ENCODE measurements at regions not wholly inside any gene's neighbourhood (a gene's known extent, or its start where the extent isn't known, plus 50 kb on each side); places are given as distances from the start of the nearest gene placed in this dataset.

GRCh38 chr15:87527875-87528274, 728.7 kb downstream of the NTRK3 start:
- Histone ChIP-seq H3K4me3 (ENCODE audit: low read length) (no peak overlapping the region), H3K36me3 (ENCODE audit: control insufficient read depth, insufficient read depth, low read length, severe bottlenecking) (no peaks in the 10 kb centered on the region), H3K27me3 (replicated peaks; ENCODE audit: control insufficient read depth, insufficient read depth, low read length) (no peaks in the 10 kb centered on the region), H3K9ac (ENCODE audit: low read length) (no peak overlapping the region), H3K9me3 (ENCODE audit: control insufficient read depth, low read length) (no peaks in the 10 kb centered on the region), H3K4me1 (ENCODE audit: control insufficient read depth, insufficient read depth, low read length) (peaks cover 6% of the 10 kb centered on the region)
- DNase-seq (ENCODE audit: low read depth) = no peak

DNA sequence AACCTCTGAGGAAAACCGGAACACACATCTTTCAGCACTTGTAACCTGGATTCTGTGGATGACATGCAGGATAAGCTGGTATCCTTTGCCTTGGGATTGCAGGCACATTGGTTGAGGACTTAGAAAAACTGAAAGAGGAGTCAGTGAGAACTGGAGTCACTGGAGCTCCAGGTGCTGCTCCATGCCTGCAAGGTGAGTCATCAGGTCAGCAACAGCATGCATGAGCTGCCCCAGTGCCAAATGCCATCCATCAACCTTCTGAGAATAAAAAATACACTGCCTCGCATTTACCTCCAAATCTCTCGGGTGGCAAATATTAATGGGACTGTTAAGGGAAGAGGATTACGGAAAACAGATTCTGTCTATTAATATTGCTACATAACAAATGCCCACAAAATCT, 729.1 kb downstream of the NTRK3 start:
- no peaks in the 10 kb centered on the region for H3K9me3 ChIP-seq (ENCODE audit: control insufficient read depth, low read length)
- DNase-seq (ENCODE audit: low read depth) = no peak

DNA sequence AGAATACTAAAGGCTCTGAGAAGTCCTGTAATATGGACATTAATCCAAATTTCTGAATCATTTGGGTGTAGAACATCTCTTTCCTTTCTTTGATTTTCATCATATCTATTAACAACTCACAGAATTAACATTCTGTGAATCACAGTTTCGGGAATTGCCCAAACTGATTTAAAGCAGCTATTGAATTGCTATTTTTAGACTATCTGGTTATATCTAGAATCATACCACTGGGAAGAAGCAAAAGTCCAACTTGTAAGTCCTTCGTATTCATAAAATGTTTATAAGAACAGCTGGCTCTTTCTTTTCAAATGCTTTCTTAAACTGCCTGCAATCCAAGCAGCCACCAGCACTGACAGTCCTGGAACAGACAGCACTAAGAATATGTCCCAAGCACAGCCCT, 733.0 kb downstream of the NTRK3 start:
- Histone ChIP-seq H3K9me3 (ENCODE audit: control insufficient read depth, low read length) (no peaks in the 10 kb centered on the region), H3K9ac (ENCODE audit: low read length) (no peak overlapping the region), H3K4me3 (ENCODE audit: low read length) (no peak overlapping the region), H3K4me1 (ENCODE audit: control insufficient read depth, insufficient read depth, low read length) (peaks cover 7% of the 10 kb centered on the region), H3K36me3 (ENCODE audit: control insufficient read depth, insufficient read depth, low read length, severe bottlenecking) (no peaks in the 10 kb centered on the region), H3K27me3 (replicated peaks; ENCODE audit: control insufficient read depth, insufficient read depth, low read length) (no peaks in the 10 kb centered on the region)
- no peak for DNase-seq (ENCODE audit: low read depth)

More for the DNA sequence above, 729.1 kb downstream of the NTRK3 start:
- H3K9ac ChIP-seq (ENCODE audit: low read length) = no peak overlapping the region
- H3K4me3 ChIP-seq (ENCODE audit: low read length) = no peak overlapping the region
- H3K4me1 ChIP-seq (ENCODE audit: control insufficient read depth, insufficient read depth, low read length) = peaks cover 7% of the 10 kb centered on the region
- no peaks in the 10 kb centered on the region for H3K36me3 ChIP-seq (ENCODE audit: control insufficient read depth, insufficient read depth, low read length, severe bottlenecking)
- no peaks in the 10 kb centered on the region for H3K27me3 ChIP-seq (replicated peaks; ENCODE audit: control insufficient read depth, insufficient read depth, low read length)

GRCh38 chr15:87522997-87523396, 733.5 kb downstream of the NTRK3 start:
- Histone ChIP-seq H3K4me1 (ENCODE audit: control insufficient read depth, insufficient read depth, low read length) (peaks cover 7% of the 10 kb centered on the region), H3K4me3 (ENCODE audit: low read length) (no peak overlapping the region), H3K36me3 (ENCODE audit: control insufficient read depth, insufficient read depth, low read length, severe bottlenecking) (no peaks in the 10 kb centered on the region), H3K27me3 (replicated peaks; ENCODE audit: control insufficient read depth, insufficient read depth, low read length) (no peaks in the 10 kb centered on the region), H3K9me3 (ENCODE audit: control insufficient read depth, low read length) (no peaks in the 10 kb centered on the region), H3K9ac (ENCODE audit: low read length) (no peak overlapping the region)
- DNase-seq (ENCODE audit: low read depth) = no peak

GRCh38 chr15:87518957-87519356, 737.6 kb downstream of the NTRK3 start:
- H3K36me3 ChIP-seq (ENCODE audit: control insufficient read depth, insufficient read depth, low read length, severe bottlenecking) = no peaks in the 10 kb centered on the region

GRCh38 chr15:87508086-87508485, 748.5 kb downstream of the NTRK3 start:
- no peaks in the 10 kb centered on the region for H3K4me1 ChIP-seq (ENCODE audit: control insufficient read depth, insufficient read depth, low read length)
- no peak for DNase-seq (ENCODE audit: low read depth)

More at GRCh38 chr15:87518957-87519356, 737.6 kb downstream of the NTRK3 start:
- Histone ChIP-seq H3K4me3 (ENCODE audit: low read length) (no peak overlapping the region), H3K27me3 (replicated peaks; ENCODE audit: control insufficient read depth, insufficient read depth, low read length) (no peaks in the 10 kb centered on the region), H3K9me3 (ENCODE audit: control insufficient read depth, low read length) (no peaks in the 10 kb centered on the region), H3K9ac (ENCODE audit: low read length) (no peak overlapping the region), H3K4me1 (ENCODE audit: control insufficient read depth, insufficient read depth, low read length) (peaks cover 7% of the 10 kb centered on the region)
- no peak for DNase-seq (ENCODE audit: low read depth)

GRCh38 chr15:87502173-87502572, 754.4 kb downstream of the NTRK3 start:
- Histone ChIP-seq H3K27me3 (replicated peaks; ENCODE audit: control insufficient read depth, insufficient read depth, low read length) (no peaks in the 10 kb centered on the region), H3K9me3 (ENCODE audit: control insufficient read depth, low read length) (no peaks in the 10 kb centered on the region), H3K9ac (ENCODE audit: low read length) (no peak overlapping the region), H3K36me3 (ENCODE audit: control insufficient read depth, insufficient read depth, low read length, severe bottlenecking) (no peaks in the 10 kb centered on the region), H3K4me3 (ENCODE audit: low read length) (no peak overlapping the region), H3K4me1 (ENCODE audit: control insufficient read depth, insufficient read depth, low read length) (no peaks in the 10 kb centered on the region)
- DNase-seq (ENCODE audit: low read depth) = no peak

More at GRCh38 chr15:87508086-87508485, 748.5 kb downstream of the NTRK3 start:
- Histone ChIP-seq H3K9me3 (ENCODE audit: control insufficient read depth, low read length) (no peaks in the 10 kb centered on the region), H3K36me3 (ENCODE audit: control insufficient read depth, insufficient read depth, low read length, severe bottlenecking) (no peaks in the 10 kb centered on the region), H3K9ac (ENCODE audit: low read length) (no peak overlapping the region), H3K4me3 (ENCODE audit: low read length) (no peak overlapping the region), H3K27me3 (replicated peaks; ENCODE audit: control insufficient read depth, insufficient read depth, low read length) (no peaks in the 10 kb centered on the region)

GRCh38 chr15:87500240-87500639, 756.3 kb downstream of the NTRK3 start:
- DNase-seq (ENCODE audit: low read depth) = no peak
- no peak overlapping the region for H3K4me3 ChIP-seq (ENCODE audit: low read length)
- H3K27me3 ChIP-seq (replicated peaks; ENCODE audit: control insufficient read depth, insufficient read depth, low read length) = no peaks in the 10 kb centered on the region
- no peaks in the 10 kb centered on the region for H3K36me3 ChIP-seq (ENCODE audit: control insufficient read depth, insufficient read depth, low read length, severe bottlenecking)
- no peaks in the 10 kb centered on the region for H3K4me1 ChIP-seq (ENCODE audit: control insufficient read depth, insufficient read depth, low read length)
- no peaks in the 10 kb centered on the region for H3K9me3 ChIP-seq (ENCODE audit: control insufficient read depth, low read length)
- no peak overlapping the region for H3K9ac ChIP-seq (ENCODE audit: low read length)

DNA sequence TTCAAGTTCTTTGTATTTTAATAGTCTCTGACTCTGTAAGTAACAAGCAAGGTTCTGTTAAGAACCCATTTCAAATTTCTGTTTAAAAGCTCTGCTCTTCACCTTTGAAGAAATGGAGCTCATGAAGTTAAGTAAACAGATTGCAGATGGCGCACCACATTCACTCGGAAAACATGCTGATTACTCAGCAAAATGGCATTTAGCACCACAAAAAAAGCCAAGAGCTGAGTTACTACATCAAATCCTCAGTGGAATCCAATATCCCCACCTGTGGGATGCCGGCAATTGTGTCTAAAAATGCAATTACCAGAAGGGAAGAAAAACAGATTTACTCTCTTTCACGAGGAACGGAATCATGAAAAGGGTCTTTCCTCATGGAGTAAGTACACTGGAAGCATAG, 758.0 kb downstream of the NTRK3 start:
- no peak for DNase-seq (ENCODE audit: low read depth)
- H3K9ac ChIP-seq (ENCODE audit: low read length) = no peak overlapping the region
- no peaks in the 10 kb centered on the region for H3K9me3 ChIP-seq (ENCODE audit: control insufficient read depth, low read length)
- H3K27me3 ChIP-seq (replicated peaks; ENCODE audit: control insufficient read depth, insufficient read depth, low read length) = no peaks in the 10 kb centered on the region
- H3K4me3 ChIP-seq (ENCODE audit: low read length) = no peak overlapping the region
- H3K36me3 ChIP-seq (ENCODE audit: control insufficient read depth, insufficient read depth, low read length, severe bottlenecking) = no peaks in the 10 kb centered on the region
- H3K4me1 ChIP-seq (ENCODE audit: control insufficient read depth, insufficient read depth, low read length) = no peaks in the 10 kb centered on the region

DNA sequence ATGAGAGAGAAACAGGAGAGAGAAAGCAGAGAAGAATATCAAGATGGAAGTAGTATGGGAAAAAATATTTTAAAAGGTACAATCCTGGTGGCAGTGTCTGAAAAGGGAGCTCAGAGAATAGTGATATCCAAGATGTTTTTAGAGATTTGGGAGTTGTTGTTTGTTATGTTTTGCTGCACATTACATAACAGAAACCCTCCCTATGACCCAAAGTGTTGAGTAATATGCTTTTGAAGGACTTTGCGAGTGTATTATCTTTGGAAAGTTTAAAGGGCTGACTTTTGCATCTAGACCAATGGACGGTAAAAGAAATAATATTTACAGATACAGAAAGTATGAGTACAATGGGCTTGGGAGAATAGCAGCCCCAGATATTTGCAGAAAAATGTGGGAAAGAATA, 759.7 kb downstream of the NTRK3 start:
- Histone ChIP-seq H3K4me1 (ENCODE audit: control insufficient read depth, insufficient read depth, low read length) (no peaks in the 10 kb centered on the region), H3K9me3 (ENCODE audit: control insufficient read depth, low read length) (no peaks in the 10 kb centered on the region), H3K27me3 (replicated peaks; ENCODE audit: control insufficient read depth, insufficient read depth, low read length) (no peaks in the 10 kb centered on the region), H3K4me3 (ENCODE audit: low read length) (no peak overlapping the region), H3K9ac (ENCODE audit: low read length) (no peak overlapping the region), H3K36me3 (ENCODE audit: control insufficient read depth, insufficient read depth, low read length, severe bottlenecking) (no peaks in the 10 kb centered on the region)
- DNase-seq (ENCODE audit: low read depth) = no peak

DNA sequence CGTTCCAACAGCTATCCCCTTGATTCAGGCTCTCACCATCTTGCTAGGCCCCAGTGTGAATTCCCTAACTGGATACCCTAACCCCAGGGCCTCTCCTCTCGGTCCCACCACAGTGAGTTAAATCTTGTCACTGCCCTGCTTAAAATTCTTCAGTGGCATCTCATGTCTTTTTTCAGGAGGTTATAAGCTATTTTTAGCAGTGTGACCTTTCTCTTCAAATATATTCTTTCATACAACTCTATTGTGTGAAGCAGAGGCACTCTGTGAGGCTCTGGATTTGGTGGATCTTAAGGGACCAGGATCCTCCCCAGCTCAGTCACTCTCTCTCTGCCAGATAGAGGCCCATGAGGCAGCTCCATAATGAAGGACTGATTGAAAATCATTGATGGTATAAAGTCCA, 760.4 kb downstream of the NTRK3 start:
- Histone ChIP-seq H3K9ac (ENCODE audit: low read length) (no peak overlapping the region), H3K4me1 (ENCODE audit: control insufficient read depth, insufficient read depth, low read length) (no peaks in the 10 kb centered on the region), H3K4me3 (ENCODE audit: low read length) (no peak overlapping the region), H3K27me3 (replicated peaks; ENCODE audit: control insufficient read depth, insufficient read depth, low read length) (no peaks in the 10 kb centered on the region), H3K9me3 (ENCODE audit: control insufficient read depth, low read length) (no peaks in the 10 kb centered on the region), H3K36me3 (ENCODE audit: control insufficient read depth, insufficient read depth, low read length, severe bottlenecking) (no peaks in the 10 kb centered on the region)
- no peak for DNase-seq (ENCODE audit: low read depth)

DNA sequence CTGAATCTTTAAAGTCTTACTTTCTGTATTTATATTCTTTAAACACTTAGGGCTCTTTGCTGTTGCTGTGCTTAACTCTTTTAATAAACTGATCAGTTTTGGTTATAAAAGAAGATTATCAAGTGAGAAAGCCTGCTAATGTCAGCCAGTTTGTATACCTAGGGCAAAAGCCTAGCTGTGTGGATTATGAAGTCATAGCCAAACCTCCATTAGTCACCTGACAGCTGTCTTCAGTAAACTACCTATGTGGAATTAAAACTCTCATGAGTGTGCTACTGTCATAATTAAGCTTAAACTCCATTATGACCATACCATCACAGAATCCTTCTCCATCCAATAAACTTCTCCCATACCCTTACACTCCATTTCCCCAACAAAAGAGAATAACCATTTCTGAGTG, 762.7 kb downstream of the NTRK3 start:
- no peak for DNase-seq (ENCODE audit: low read depth)
- no peaks in the 10 kb centered on the region for H3K36me3 ChIP-seq (ENCODE audit: control insufficient read depth, insufficient read depth, low read length, severe bottlenecking)
- H3K9me3 ChIP-seq (ENCODE audit: control insufficient read depth, low read length) = no peaks in the 10 kb centered on the region
- no peak overlapping the region for H3K4me3 ChIP-seq (ENCODE audit: low read length)
- H3K4me1 ChIP-seq (ENCODE audit: control insufficient read depth, insufficient read depth, low read length) = no peaks in the 10 kb centered on the region
- no peak overlapping the region for H3K9ac ChIP-seq (ENCODE audit: low read length)
- no peaks in the 10 kb centered on the region for H3K27me3 ChIP-seq (replicated peaks; ENCODE audit: control insufficient read depth, insufficient read depth, low read length)

Data from adipocyte (in vitro differentiated cells).